GM12878 (cell line): ENCODE measurements at regions not wholly inside any gene's neighbourhood (a gene's known extent, or its start where the extent isn't known, plus 50 kb on each side); places are given as distances from the start of the nearest gene placed in this dataset.

ENCODE experiments used
- IRF3 ChIP-seq: fragments of 450-650 bp; IDR thresholded peaks from 2 replicates; pipeline ENCODE4 v1.6.1; 2014; ENCODE audit warnings: mild to moderate bottlenecking
- RAD51 ChIP-seq: fragments of 450-650 bp; IDR thresholded peaks from 2 replicates; pipeline ENCODE4 v1.6.1; 2016; ENCODE audit warnings: moderate library complexity, mild to moderate bottlenecking, inconsistent platforms

GRCh38 chr6:125503181-125503580, 201.4 kb upstream of the HDDC2 start:
- no peak for TF ChIP-seq IRF3
- no peak for TF ChIP-seq RAD51
